Retinal pigment epithelial cell (primary cell): ENCODE measurements at regions not wholly inside any gene's neighbourhood (a gene's known extent, or its start where the extent isn't known, plus 50 kb on each side); places are given as distances from the start of the nearest gene placed in this dataset.

Source experiments
- DNase-seq: peaks from one replicate; pipeline ENCODE4 v3.0.0-alpha.2; 2010; ENCODE audit warnings: low read depth
- H3K4me3 ChIP-seq: 2 replicates; pipeline ENCODE4 v1.5.1; 2011; ENCODE audit warnings: mild to moderate bottlenecking, low read length, control low read depth, moderate library complexity
- TF ChIP-seq, protein P1 (sequence below): conservative IDR thresholded peaks from 2 replicates; pipeline ENCODE4 v1.5.1; 2011; ENCODE audit warnings: low read depth, low read length, control low read depth, inconsistent platforms

DNA sequence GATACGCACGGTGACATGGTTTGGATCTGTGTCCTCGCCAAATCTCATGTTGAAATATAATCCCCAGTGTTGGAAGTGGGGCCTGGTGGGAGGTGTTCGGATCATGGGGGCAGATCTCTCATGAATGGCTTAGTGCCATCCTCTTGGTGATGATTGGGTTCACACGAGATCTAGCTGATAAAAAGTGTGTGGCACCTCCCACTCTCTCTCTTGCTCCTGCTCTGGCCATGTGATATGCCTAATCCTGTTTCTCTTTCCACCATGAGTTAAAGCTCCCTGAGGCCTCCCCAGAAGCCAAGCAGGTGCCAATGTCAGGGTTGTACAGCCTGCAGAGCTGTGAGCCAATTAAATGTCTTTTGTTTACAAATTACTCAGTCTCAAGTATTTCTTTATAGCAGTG, 303.1 kb upstream of the PLET1 start:
- no peak overlapping the region for H3K4me3 ChIP-seq
- DNase-seq = no peak
- TF ChIP-seq, protein P1, sequence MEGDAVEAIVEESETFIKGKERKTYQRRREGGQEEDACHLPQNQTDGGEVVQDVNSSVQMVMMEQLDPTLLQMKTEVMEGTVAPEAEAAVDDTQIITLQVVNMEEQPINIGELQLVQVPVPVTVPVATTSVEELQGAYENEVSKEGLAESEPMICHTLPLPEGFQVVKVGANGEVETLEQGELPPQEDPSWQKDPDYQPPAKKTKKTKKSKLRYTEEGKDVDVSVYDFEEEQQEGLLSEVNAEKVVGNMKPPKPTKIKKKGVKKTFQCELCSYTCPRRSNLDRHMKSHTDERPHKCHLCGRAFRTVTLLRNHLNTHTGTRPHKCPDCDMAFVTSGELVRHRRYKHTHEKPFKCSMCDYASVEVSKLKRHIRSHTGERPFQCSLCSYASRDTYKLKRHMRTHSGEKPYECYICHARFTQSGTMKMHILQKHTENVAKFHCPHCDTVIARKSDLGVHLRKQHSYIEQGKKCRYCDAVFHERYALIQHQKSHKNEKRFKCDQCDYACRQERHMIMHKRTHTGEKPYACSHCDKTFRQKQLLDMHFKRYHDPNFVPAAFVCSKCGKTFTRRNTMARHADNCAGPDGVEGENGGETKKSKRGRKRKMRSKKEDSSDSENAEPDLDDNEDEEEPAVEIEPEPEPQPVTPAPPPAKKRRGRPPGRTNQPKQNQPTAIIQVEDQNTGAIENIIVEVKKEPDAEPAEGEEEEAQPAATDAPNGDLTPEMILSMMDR = no peak

DNA sequence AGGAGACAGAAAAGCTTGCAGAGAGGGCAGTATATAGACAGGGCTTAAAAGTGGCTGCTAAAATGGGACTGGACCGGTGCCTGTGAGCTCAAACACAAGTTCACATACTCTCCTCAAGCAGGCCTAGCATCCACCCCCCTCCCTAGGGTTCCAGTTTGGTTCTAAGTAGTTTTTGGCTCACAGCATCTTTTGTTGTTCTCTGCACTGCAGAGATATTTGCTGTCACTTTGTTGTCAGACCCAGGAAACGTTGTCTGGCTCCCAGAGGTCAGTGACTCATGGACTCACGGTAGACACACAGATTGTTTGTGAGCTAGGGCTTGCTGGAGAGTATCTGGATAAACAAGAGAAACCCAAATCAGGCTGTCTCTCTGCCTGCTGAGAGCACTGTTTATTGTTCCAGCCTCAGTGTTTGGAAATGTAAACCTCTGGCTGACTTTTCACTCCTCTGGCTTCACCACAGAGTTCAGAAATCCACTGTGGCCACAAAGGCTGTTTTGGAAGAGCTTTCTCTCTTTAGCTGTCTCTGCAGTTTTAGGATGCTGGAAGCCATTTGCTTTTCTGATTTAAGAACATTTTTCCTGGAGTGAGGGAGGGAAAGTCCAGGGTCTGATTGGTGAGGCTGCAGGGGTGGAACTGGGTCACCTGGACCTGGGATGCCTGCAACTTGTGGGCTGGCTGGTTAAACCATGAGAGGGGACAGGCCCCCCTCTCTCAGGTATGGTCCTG, 303.7 kb upstream of the PLET1 start:
- TF ChIP-seq, protein P1 = no peak
- no peak overlapping the region for H3K4me3 ChIP-seq
- no peak for DNase-seq

DNA sequence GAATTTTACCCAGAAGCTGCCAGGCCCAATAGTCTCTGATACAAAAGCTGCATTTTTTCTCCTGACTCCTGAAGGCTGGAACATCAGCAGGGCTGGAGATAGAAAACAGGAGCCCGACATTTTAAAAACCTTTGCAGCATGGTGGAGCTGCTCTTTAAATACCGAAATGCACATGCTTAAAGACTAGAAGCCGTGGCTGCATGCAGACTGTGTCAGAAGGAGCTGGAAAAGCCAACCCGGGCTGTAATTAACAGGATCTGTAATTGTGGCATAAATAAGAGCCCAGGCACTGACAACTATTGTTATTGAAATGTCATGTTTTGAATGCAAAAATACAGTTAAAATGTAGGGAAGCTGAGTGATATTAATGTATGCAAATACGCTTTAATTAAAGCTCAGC, 304.9 kb upstream of the PLET1 start:
- no peak overlapping the region for H3K4me3 ChIP-seq
- DNase-seq = no peak
- TF ChIP-seq, protein P1 = no peak

DNA sequence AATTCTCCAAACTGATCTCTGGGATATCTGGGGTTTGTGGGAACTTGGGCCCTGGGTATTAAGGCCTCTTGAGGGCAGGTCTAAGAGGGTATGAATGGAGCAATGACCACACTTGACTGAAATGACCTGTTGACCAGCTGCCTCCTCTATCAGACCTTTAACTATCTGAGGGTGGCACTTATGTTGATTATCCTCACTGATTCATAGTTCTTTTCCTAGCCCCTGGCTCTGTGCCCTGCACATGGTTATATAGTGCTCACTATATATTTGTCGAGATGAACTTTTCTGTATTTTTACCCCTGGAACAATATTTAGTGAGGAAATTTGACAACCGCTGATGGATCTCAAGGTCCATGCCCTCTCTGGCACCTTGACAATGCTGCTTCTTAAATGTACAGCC, 305.5 kb upstream of the PLET1 start:
- no peak overlapping the region for H3K4me3 ChIP-seq
- no peak for DNase-seq
- TF ChIP-seq, protein P1 = no peak

DNA sequence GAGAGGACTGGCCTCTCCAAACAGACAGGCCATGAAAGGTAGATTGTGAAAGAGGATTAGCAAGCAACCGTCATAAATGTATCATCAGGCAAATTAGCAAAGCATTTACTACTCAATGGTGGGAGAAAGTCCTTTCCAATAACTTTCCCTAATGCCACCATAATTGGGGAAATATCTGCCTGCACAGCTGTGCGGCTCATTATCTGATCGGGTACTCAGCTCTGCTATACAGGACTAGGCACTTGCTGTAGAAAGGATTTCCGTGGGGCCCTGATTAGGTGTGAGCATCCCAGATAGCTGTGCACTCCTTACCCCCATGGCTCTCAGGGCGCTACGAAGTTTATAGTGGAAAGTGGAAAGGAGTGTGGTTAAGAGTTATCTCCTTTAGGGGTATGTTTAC, 309.7 kb upstream of the PLET1 start:
- TF ChIP-seq, protein P1 = no peak
- H3K4me3 ChIP-seq = no peak overlapping the region
- no peak for DNase-seq

DNA sequence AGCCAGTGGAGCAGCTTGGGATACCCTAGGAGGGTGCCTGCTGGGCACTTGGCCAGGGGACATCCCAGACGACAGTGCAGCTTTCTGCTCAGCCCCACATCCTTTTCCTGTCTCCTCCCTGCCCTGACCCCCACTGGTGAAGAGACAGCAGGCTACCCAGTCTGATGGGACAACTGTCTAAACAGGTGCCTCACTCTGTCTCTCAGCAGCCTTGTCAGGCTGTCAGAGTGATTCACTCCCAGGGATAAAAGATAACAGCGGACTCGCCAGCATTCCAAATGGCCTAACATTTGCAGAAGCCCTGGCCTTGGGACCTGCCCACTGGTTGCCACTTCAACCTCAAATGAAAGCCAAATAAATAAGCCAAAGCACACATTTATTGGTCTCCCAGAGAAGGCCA, 318.6 kb upstream of the PLET1 start:
- no peak overlapping the region for H3K4me3 ChIP-seq
- TF ChIP-seq, protein P1 = no peak
- no peak for DNase-seq

DNA sequence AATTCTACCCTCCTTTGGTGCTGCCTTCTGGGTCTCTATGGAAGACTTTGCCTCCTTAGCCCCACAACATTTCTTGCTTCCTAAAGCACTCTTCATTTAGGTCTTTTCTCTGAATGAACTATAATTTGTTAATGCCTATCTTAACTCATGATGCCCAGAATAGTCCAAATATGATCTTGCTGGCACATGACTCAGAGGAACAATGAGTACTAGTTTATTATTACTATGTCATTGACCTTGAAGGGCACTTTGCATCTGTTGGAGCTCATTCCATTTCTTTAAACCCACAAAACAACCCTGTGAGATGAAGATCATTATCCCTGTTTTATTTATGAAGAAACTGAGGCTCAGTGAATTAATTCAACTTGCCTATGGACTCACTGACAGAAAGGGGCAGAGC, 320.2 kb upstream of the PLET1 start:
- DNase-seq = no peak
- TF ChIP-seq, protein P1 = no peak

More for the DNA sequence above, 320.2 kb upstream of the PLET1 start:
- no peak overlapping the region for H3K4me3 ChIP-seq
